T1000 (cell line): ENCODE measurements at regions not wholly inside any gene's neighbourhood (a gene's known extent, or its start where the extent isn't known, plus 50 kb on each side); places are given as distances from the start of the nearest gene placed in this dataset.
"Not testable (repeated sequence)": the region's sequence is repeated elsewhere in the genome, so short reads cannot be mapped to it uniquely, and the experiment has no call there.

ENCODE experiments used
- DNase-seq: peaks from one replicate; lab custom pipeline; 2025; ENCODE audit warnings: mixed read lengths; lab: John Stamatoyannopoulos, UW

DNA sequence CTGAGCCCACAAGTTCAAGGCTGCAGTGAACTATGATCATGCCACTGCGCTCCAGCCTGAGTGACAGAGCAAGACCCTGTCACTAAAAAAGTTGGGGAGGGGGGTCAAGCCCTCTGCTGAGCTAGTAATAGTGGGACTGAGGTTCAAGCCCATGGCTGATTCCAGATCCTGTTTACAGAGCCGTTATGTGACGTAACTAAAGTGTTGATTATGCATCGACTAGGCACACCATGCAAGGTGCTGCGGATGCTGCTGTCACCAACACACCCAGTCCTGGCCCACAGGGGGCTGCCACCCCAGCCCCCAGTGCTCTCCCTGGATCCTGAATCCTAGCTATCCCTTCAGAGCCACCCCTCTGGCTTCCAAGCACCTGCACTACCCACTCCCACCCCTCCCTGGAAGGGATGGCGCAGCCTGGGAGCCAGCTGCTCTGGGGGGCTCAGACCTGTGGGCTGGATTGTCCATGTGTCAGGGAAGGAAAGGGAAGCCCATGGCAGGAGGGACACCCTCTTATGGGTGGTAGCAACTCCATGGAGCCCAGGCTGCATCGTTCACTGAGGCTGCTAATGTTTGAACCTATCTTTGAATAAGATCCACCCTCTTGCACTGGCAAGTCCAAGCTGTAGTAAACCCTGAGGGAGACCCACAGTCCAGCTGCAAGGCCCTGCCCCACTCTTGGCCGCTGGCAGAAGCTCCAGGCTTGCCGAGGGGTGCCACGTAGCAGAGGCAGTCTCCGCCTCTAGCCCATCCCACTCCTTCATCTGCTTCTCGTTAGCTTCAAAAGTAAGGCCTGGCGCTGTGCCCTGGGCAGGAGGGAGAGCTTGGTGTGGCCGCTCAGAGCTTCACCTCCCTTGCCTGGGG is 95.0 kb downstream of the SNX5 start:
- DNase-seq: peak; percentile 37

DNA sequence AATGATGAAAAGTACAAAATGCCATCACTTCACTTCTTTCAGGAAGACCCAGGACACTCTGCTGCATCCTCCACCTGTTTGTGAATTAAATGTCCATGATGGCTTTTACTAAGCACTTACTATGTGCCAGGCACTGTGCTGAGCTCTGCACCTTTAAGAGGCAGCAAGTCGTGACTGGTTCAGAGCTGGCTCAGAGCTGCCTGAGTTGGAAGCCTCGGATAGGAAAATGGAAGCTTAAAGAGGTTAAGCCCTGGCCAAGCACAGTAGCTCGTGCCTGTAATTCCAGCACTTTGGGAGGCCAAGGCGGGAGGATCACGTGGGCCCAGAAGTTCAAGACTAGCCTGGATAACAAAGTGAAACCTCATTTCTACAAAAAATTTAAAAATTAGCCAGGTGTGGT is 95.6 kb downstream of the SNX5 start:
- no peak for DNase-seq

DNA sequence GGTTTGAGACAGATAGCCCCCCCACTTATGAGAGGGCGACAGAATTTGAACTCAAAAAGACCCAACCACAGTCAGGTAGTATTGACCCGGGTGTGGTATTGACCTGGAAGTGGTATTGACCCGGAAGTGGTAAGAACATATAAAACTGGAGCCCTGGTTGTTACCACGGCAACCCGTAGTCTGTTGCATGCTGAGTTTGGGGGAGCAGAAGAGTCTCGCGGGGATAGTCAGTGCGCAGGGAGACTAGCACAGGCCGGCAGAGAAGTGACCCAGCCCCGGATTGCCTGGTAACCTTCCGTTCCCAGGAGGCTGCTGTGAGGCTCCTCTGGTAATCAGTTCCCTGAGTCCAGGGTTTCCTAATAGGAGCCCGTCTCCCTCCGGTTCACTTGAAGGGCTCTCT is 96.2 kb downstream of the SNX5 start:
- no peak for DNase-seq

DNA sequence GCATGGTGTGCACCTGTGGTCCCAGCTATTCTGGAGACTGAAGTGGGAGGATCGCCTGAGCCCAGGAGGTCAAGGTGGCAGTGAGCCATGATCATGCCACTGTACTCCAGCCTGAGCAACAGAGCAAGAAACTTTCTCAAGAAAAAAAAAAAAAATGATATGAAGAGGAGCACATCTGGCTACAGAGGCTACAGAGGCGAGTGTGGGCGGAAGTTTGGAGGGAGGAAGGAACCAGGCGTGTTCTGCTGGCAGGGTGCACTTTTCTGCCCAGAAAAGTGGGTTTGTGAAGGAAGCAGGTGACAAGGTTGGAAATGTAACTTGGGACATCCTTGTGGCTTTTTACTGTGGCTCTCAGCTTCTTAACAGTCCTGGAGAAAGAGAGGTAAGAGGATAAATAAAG is 96.7 kb downstream of the SNX5 start:
- no peak for DNase-seq

DNA sequence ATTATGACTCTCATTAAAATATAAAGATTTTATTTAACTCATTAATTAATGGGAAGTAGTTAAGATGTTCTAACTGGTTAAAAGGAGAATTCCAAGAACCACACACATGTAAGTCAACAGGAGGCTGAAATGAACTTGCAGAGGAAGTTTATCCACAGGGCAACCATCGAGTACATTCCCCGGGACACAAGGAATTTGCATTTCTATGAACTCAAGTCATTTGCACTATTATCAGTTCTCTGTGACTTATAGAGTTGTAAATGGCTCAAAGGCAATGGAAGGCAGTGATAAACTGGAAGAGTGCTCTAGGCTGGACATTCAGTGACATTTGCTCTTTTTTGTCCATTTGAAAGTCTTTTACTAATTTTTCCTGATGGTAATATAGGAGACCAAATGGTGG is 97.4 kb downstream of the SNX5 start:
- no peak for DNase-seq

DNA sequence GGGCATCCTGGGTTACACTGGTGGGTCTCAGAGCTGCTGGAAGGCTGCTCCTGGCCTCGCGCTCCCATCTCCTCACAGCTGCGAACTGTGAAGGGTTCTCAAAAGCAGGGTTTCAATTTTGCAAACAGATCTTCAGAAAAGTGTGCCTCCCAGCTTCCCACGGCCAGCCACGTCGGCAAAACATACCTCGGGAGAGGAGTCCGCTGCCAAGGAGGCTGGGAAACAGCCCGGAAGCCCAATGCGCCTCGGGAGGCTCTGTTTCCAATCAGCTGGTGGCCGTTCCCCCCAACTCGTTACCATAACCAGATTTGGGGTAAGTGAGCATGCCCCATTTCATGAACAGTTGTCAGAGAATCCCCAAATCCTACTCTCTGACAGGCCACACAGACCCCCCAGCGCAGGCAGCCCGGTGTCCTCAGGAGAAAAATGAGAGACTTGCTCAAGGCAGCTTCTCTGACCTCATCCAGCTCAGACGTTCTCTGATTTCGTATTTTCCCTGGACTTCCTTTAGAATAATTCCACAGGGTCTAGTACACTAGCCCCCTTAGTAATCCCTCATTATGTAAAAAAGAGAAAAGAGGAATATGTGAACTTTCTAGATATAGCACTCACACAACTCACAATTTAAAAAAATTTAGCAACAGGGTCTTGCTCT is 98.4 kb downstream of the SNX5 start:
- DNase-seq: no peak

DNA sequence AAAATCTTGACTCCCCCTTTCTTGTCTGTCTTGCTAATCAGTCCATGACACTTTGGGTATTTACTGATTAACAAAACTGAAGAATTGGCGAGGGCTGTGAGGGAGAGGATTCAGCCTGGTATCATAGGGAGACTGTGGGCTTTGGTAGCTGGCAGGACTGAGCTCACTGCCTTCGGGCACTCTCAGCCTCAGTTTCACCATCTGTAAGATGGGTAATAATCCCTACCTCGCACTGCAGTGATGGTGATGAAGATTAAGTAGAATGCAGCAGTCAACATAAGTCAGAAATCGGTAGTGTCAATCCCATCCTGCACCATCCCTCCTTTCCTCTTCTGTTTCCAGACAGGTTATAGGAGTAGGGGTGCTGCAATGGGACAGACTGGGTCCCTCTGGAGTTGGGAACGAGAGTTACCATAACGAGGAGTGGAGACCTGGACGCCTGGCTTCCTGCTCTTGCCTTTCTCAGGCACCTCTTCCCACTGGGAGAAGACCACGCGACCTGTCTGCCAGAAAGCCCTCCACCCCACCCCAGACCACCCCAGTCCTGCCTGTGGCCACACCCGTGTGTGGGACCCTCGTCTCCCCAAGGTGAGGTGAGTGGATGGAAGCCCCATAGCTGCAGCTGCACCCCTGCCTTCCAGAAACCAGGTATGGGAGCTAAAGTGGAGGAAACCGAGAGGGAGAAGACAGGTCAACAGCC is 99.1 kb downstream of the SNX5 start:
- DNase-seq: no peak

DNA sequence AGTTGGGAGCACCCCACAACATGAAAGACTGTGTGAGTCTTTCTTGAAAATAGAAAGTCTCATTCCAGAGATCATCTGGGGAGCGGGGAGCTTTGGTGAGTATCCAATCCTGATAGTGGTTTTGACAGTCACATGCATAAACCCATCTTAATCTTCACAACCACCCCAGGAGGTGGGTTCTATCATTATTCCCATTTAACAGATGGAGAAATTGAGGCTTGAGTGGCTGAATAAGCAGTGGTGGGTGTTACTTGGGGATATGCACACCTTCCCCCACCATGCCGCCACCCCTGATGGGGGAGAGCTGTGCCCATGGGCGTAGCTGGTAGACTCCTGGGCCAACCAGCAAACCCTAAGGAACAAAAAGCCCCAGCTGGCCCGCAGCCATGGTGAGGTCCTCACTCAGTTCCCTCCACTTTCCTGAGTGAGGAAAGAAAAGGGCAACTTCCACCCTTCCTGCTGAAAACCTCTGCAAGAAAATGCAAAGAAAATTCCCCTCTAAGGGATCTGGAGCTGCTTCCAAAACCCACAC is 99.8 kb downstream of the SNX5 start:
- DNase-seq: no peak

DNA sequence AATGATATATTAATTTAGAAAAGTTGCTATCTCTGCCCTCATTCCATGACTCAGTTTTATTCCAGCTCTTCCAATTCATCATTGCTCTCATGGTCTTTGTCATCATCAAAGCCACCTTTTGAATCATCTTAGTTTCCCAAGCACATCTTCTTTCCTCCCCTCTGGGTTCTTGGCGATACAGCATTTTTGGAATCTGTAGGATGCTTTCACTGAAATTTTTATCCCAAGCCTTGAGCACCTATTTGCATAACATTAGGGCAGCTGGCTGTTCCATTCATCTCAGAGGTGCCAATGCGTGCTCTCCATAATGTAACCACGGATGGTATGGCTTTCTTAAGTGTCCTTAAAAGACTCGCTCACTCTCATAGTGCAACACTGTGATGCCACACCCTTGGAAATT is 100.4 kb downstream of the SNX5 start:
- DNase-seq: no peak

DNA sequence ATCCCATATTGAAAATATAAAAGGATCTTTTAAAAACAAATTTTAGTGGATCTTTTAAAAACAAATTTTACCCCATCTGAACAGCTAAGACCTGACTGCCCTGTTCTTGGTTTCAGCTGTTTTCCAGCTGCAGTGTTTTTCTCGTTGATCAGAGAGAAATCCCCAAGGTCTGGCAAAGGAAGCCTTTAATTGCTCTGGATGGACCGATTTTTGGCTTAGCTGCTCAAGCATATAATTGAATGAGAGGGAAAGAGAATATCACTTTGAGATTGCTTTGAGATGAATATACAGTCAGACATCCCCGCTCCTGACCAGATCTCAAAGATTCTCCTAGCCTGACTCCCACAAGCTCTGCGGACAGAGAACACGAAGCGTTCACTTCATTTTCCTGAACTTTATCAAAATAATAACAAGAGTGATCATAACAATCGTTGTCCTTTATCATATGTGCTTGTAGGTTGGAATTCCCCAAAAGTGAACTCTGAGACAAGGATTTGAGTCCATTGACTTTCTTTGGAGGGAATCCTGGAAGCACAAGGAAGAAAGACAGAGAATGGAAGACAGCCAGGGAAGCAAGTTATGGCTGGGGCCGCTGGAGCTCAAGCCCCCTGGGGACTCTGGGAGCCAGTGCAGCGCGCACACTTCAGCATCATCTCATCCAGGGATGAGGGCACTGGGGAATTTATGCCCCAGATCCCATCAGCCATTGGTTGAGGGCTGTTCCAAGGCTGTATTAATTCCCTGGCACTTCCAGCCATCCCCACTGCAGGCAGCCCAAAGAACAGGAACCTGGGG is 101.3 kb downstream of the SNX5 start:
- DNase-seq: no peak

DNA sequence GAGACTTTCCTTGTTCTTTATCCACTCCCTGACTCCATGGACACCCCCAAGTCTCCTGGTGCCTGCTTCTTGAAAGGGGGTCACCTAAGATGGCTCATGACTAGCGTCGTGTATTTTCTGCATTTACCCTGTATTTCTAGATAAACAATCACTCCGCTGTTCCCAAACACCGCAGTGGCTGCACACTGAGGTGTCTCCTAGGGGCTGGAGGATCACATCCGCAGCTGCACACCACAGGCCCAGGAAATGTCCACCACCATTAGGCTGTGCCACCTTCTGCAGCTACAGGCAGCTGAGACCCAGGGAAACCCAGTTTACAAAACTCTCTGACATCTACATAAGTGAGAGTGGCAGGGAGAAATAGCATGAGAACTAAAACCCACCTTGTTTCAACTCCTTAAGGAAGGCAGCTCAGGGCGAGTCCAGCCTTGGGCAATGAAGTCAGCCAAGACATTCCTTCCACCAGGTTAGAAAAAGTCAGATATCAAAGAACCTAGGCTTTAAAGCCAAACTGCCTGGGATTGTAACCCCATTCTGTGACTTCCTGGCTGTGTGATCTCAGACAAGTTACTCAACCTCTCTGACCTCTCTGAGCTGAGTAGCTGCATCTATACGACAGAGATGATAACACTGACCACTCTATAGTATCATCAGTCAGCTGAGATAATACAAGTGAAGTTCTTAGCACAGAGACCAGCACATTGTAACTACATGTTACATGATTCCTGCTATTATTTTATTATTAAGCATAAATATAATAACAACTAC is 102.2 kb downstream of the SNX5 start:
- DNase-seq: no peak

DNA sequence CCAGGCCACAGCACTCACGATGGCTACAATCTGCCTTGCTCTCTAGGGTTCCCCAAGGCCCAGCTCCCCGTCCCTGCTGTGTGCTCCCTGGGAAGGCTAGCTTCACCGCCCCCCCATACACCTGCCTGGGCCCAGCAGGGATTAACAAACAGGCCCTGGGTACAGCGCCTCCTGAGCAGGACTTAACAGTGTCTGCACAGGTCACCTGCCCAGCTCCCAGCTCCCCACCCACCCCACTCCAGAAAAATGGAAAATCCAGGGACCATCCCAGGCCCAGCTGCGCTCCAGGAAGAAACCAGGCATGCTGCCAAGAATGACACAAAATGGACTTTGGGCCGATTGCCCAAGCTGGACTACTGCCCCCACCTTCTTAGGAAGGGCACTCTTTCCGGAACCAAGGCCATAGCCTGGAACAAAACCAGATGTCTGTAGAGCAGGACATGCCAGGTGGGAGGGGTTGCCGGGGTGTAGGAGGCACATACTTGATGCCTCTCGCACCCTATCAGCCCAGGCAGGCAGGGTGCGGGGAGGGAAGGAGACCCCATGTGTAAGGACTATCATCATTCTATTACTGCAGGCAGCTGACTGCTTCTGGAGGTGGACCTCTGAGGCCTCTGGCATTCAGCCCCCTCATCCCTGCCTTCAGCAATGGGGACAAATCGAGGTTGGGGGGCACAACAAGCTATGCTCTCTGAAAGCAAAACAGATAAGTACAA is 104.9 kb downstream of the SNX5 start:
- no peak for DNase-seq

DNA sequence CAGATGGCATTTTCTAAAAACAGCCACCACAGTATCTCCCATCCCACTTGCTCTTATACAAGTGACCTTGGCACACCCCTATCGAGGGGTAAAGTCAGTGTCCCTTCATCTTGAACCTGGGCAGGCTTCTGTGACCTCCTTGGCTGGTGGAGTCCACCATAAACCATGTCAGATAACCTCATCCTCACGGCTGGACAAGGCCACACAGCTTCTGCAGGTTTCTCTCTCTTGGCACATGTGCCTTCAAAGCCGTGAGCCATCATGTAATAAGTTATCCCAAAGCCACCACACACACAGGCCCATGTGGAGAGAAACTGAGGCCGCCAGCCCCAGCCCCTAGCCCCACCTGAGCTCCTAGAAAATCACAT is 105.4 kb downstream of the SNX5 start:
- no peak for DNase-seq

DNA sequence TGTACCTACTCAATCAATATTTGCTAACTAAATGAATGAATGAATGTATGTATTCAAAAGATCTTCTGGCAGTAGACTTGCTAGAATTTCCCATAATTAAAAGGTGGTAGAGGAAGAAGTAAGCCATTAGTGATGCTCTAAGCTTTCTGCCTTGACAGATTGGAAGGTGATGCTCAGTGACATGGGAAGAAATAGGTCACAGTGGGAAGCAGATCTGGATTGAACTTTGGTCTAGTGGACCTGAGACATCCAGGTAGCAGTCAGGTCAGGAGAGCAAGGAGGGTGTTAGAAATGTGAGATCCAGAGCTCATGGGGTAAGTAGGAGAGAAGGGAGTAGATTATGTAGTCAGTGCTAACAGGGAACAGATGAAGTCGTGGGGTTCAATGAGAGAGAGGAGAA is 106.4 kb downstream of the SNX5 start:
- no peak for DNase-seq

DNA sequence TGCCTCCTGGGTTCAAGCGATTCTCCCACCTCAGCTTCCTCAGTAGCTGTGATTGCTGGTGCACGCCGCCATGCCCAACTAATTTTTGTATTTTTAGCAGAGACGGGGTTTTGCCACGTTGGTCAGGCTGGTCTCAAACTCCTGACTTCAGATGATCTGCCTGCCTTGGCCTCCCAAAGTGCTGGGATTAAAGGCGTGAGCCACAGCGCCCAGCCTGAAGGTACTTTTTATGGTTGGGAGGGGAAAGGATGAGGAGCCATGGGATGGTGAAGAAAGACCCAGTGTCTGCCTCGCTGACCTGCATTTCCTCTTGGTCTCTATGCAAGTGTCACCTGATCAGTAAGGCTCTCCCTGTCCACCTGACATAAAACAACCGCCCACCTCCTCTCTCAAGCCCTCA is 107.0 kb downstream of the SNX5 start:
- not testable (repeated sequence) for DNase-seq

DNA sequence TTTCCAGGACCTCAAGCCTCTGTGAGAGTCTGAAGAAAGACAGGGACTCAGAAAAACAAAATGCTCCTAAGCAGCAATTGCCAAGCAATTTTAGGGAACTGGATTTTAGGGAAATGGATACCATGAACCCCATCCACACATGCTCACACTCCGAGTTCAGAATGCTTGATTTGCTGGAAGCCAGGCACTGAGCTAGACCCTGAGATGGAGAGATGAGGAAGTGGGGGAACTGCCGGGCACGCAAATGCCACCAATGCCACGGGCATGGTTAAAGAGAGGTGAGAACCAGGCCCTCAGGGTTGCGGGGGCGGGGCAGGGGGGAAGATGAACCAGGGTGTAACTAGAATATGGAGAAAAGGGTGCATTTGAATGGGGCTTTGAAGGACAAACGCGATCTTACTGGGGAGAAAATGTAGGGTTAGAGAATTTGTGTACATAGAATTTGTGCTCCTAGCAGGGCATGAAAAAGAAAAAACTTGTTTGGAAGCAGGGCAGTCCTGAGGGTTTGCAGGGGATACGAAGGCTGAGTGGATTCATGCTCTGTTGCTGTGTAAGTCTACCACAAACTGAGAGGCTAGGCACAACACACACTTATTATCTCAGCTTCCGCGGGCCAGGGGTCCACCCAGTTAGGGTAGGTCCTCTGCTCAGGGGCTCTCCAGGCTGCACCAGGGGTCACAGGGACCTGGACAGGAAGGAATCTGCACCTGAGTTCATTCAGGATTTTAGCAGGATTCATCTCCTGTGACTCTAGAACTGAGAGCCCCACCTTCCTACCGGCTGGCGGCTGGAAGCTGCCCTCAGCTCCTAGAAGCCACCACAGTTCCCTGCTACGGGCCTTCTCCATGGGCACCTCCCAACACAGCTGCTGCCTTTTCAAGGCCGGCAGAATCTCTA is 108.0 kb downstream of the SNX5 start:
- DNase-seq: no peak

DNA sequence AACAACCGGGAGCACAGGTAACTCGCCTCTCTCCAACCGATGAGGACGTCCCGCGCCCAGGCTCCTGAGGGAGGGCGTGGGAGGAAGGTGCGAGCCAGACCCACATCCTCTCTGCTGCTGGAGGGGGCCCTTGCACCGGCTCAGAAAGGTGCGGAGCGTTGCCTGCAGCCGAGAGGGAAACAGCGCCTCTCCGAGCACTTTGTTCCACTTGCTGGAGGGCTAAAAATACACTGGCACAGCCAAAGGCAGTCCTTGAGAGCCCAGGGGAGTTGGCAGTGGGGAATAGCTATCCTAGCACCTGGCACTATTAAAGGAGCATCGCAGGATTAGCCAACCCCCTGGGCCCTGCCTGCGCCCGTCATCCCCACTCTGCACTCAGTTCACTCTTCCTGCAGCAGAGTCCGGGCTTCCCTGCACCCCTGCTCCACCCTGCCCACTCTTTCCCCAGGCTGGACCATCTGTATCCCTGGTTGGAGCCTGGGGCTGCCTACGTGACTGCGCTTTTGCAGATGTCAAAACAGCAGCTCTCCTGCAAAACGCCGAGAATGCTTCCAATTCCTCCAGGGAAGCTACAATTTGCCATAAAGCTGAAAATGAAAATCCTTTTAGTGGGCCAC is 108.9 kb downstream of the SNX5 start:
- DNase-seq: no peak

DNA sequence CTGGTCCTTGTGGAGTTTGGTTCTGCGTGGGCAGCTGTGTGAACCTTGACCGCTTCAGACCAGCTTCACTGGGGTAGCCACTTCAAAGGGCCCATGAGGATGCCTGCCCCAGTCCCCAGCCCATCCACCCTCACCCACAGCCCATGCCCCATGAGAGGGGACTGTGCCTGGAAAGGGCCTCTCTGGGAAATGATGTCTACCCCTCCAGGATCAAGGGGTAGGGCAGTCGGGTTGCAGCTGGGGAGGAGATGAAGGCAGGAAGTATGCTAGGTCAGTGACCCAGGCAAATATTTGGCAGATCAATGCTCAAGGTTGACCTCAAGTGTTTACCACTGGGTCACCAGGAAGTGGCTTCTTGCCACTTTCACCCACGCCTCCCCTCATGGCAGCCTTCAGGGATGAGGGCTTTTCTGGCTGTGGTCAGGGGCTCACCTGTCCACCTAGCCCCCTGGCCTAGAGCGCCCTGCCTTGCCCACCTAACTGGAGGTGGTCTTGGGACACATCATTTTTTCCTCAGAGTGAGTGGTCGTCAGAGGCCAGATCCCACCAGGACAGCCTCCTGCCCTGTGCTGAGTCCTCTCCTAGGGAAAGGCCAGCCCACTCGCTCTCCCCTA is 109.5 kb downstream of the SNX5 start:
- no peak for DNase-seq
